GM12874 (cell line): ENCODE measurements at regions not wholly inside any gene's neighbourhood (a gene's known extent, or its start where the extent isn't known, plus 50 kb on each side); places are given as distances from the start of the nearest gene placed in this dataset.

Source experiments
- TF ChIP-seq, protein P1 (sequence below): IDR thresholded peaks from 2 replicates; pipeline ENCODE4 v1.5.1; 2011; ENCODE audit warnings: low read depth, mild to moderate bottlenecking, control low read depth, low read length, moderate library complexity; ENCODE audit not compliant: insufficient read depth

GRCh38 chrX:6383917-6384316 lies 151.0 kb downstream of the VCX3A start:
- TF ChIP-seq, protein P1, sequence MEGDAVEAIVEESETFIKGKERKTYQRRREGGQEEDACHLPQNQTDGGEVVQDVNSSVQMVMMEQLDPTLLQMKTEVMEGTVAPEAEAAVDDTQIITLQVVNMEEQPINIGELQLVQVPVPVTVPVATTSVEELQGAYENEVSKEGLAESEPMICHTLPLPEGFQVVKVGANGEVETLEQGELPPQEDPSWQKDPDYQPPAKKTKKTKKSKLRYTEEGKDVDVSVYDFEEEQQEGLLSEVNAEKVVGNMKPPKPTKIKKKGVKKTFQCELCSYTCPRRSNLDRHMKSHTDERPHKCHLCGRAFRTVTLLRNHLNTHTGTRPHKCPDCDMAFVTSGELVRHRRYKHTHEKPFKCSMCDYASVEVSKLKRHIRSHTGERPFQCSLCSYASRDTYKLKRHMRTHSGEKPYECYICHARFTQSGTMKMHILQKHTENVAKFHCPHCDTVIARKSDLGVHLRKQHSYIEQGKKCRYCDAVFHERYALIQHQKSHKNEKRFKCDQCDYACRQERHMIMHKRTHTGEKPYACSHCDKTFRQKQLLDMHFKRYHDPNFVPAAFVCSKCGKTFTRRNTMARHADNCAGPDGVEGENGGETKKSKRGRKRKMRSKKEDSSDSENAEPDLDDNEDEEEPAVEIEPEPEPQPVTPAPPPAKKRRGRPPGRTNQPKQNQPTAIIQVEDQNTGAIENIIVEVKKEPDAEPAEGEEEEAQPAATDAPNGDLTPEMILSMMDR = no peak

- TF ChIP-seq, protein P1 = no peak
Observed at GRCh38 chrX:6383488-6383887, 151.4 kb downstream of the VCX3A start.

- TF ChIP-seq, protein P1 = no peak
Observed at GRCh38 chrX:6382284-6382683, 152.6 kb downstream of the VCX3A start.

DNA sequence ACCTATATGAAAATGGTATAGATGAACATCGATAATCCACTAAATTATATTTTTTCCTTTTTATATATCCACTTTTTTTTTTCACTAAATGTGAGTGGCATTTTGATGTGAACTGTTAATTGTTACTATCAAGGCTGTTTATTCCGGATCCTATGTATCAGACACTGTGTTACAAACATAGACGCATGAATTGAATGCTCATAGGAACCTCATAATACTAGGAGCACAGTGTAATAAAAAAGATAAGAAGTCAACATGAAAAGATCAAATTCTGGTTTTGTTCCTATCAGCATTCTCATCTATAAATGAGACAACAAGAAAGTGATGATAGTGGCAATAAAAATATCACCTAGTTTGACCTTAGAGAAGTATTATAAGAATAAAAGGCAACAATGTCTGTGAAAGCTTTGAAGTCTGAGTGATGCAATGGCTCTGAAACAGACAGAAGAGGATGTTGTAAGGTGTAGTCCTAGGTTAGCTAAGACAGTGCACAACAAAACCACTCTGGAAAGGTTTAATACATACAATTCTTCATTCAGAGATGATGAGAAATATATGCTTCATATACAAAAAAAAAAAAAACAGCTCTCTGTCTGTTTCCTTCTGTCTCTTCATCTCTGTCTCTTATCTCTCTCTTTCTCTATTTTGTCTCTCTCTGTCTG lies 148.6 kb upstream of the NLGN4X start:
- TF ChIP-seq, protein P1 = no peak

DNA sequence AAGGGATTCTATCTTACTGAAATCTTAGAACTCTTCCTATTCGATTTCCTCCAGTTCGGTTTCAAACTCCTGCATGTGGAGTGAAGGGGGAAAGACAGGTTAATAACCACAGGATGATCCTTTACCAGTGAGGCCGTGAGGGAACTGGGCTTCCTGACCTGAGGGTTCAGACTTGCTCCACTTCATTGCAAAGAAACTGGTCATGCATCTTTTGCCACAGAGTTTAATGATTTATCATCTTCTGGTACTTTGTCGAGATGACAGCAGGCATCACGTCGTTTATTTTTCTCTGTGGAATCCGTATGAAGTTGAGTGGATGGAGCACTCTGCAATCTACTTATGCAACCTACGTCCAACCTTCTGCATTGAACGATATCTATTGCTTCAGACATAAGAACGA lies 145.9 kb upstream of the NLGN4X start:
- TF ChIP-seq, protein P1 = no peak

- TF ChIP-seq, protein P1 = no peak
Observed at GRCh38 chrX:6372981-6373380, 144.3 kb upstream of the NLGN4X start.

DNA sequence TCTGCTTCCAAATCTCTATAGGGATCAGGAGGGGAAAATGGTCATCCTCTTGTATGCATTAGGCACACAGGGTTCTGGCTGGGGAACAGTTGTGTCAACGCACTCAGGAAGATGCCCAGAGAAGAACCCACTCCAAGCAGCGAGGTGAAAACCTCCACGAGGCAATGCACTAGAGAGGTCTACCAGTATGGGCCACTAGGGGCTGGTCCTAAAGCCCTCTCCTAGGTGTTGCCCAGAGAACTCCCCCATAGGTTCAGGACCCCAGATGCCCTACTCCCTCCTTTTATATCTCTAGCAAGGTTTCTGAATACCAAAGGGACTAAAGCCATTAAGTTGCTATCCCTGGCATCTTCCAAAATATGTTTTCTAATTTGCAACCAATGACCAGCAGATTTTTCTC lies 142.7 kb upstream of the NLGN4X start:
- TF ChIP-seq, protein P1 = no peak
